ENCODE measurements at regions not wholly inside any gene's neighbourhood (a gene's known extent, or its start where the extent isn't known, plus 50 kb on each side); places are given as distances from the start of the nearest gene placed in this dataset.

- TF ChIP-seq CTCF (IDR thresholded peaks at IDR 0.05) (no peak), POLR2A (IDR thresholded peaks at IDR 0.05) (no peak)
Measured at GRCh38 chr4:177778623-177779022, 336.4 kb upstream of the AGA start.
